HuH-7.5 (cell line): ENCODE measurements at regions not wholly inside any gene's neighbourhood (a gene's known extent, or its start where the extent isn't known, plus 50 kb on each side); places are given as distances from the start of the nearest gene placed in this dataset.

Source experiments
- DNase-seq: peaks from one replicate; pipeline ENCODE4 v3.0.0; 2011; ENCODE audit warnings: low spot score

DNA sequence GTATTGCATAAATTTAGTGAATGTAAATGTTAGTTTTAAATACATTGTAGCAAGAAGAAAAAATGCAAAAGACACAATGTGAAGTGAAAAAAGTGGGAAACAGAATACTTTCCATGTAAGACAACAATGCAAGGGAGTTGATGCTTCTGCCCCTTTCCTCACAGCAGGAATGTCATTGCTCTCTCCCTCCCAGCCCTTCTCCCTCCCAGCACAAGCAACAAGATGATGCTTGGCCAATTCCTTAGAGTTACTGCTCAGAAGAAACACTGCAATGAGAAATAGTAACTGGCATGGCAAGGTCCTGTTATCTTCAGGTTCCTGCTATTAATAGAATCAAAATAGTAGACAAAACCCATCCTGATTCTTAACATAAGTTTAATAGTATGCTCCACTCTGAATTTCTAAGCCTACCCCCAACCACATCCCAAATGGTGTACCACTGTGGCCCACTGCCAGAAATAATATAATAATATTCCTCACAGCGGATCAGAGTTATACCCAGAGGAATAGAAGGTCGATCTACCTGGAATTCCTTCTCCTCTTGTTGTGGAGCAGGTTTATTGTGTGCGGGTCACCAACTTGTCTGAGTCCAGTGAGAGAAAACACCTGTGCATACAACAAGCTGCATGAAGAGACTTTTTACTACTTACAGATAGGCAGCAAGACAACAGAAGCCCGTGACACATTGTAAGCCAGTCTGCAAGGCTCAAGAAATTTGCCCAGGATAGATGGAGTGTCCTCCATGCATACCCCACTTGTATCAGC, 69.8 kb upstream of the SLC7A11 start:
- no peak for DNase-seq

DNA sequence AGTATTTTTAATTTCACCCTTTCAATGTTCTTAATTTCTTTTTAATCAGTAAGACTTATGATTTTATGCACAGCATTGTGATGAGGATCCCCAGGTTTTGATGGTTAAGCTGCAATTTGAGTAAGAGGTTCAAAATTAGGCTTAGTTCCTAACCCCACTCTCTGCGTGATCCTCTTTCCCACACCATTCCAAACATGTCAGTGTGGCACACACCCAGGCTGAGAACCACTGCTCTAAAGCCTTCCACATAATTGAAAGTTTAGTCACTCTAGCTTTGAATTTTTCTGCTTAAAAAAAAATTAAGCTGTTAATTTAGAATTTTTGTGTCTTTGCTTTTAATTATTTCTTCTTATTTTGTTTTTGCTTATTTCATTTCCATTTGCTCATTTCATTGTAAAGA, 68.8 kb upstream of the SLC7A11 start:
- DNase-seq: no peak

DNA sequence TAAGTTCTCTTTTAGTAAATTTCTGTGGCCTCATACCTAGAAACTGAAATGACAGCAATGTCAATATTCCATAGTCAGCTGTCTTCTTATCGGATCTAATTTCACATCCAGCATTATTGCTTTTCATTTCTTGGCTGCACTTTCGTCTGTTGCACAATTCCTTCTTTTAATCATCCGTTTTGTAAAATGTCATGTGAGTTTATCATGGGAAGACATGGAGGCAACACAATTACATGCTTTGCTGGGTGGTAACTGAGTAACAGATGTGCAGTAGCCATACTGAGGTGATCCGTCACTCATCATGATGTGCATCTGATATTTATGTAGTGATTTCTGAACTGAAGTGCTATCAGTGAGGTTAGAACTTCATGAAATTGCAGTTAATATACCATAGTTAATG, 68.3 kb upstream of the SLC7A11 start:
- DNase-seq: no peak

DNA sequence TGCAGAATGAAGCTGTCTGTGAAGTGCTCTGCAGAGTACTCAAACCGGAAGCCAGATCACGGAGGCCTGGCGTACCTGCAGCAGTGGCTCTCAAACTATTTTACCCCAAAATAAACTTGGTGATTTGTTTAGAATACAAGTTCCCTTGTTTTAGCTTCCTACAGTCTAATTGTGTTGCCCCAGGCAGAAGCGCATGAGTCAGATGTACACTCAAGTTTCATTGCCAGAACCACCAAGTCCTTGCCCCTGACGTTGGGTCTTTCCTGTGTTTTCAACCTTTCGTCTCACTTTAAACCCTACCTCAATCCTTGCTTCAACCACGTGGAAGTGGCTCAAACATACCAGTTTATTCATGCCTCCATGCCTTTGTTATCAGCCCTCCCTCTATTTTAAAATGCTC, 66.2 kb upstream of the SLC7A11 start:
- no peak for DNase-seq

DNA sequence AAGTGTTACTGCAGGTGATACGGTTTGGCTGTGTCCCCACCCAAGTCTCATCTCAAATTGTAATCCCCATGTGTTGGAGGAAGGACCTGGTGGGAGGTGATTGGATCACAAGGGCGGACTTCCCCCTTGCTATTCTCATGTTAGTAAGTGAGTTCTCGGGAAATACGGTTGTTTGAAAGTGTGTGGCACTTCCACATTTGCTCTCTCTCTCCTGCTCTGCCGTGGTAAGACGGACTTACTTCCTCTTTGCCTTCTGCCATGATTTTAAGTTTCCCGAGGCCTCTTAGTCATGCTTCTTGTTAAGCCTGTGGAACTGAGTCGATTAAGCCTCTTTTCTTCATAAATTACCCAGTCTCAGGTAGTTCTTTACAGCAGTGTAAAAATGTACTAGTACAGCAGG, 65.2 kb upstream of the SLC7A11 start:
- no peak for DNase-seq

DNA sequence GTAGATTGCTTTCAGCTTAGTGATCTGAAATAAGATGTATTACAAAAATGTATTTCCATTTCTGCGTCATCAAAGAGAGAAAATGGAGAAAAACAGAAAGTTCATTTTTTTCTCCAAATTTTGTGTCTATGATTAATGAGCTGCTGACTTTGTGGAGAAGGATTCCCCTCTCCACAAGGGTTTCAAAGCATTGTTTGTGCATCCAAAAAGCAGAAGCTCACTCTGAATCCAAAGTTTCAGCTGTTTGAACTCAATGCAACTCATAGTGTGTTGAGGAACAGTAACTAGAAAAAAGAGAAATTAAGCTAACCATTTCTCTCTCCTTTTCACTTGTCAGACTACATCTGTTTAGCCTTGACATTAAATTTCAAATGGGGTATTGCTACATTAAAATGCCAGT, 62.9 kb upstream of the SLC7A11 start:
- no peak for DNase-seq

DNA sequence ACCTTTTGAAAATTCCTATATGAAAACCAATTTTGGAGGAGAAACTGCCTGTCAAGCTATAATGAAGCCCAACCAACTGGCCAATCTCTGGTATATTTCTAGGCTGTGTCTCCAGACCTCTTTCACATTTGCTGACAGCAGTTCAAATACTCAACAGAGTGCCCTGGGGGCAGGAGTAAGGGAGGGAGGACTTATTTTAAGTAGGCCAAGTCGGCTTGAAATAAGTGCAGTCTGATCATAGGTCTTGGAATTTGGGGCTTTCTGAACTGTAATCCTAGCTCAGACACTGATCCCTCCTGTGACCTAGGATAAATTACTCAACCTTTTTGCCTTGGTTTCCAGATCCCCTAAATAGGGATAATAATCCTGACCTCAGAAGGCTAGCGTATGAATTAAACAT, 59.4 kb upstream of the SLC7A11 start:
- no peak for DNase-seq

DNA sequence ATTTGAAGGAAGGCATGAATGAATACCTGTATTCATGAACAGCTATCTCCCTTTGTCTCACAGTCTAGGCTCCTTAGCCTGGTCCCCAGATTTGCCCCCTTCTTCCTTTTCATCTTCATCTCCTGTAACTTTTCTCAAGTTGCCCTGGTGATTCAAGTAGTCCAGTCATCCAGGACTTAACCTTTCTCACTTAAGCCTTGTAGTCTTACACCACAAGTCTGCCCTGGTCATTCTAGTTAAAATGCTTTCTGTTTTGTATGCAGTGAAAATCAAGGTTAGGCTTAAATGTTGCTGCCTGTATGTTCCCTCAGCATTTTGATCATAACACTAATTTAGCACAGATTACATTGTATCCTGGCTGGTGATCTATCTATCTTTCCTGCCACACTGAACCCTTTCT, 58.5 kb upstream of the SLC7A11 start:
- DNase-seq: no peak

DNA sequence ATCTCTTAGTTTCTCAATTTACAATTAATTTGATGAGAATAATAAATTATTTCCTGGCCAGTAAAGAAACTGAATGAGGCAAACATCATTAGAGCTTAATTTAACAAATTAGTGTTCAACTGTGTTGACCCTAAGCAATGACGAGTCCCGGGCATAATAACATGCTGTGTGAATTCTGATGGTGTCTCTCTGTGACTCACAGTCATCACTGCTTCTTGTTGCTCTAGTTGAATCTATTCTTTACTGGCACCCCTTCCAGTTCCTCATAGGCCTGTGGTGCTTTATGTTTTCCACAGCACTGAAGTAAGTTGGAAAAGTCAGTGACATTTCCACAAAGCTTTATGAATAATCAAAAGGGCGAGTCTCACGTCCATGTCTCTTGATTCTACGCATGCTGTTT, 57.7 kb upstream of the SLC7A11 start:
- no peak for DNase-seq

DNA sequence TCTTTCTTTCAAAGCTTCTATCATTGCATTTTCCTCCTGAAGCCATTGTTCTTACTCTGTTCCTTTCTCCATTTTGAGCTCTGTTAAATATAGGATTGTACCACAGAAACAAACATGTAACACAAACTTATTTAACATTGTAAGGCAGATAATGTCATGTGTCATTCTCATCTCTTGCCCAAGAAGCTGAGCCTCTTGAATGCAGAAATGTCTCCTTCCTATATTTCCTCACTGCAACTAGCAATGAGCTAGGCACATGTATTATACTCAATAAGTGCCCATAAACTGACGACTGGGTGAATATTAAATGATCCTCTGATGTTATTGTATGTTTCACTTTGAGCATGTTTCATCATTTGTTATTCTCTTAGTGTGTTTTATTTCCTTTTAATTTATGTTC, 56.7 kb upstream of the SLC7A11 start:
- DNase-seq: no peak

DNA sequence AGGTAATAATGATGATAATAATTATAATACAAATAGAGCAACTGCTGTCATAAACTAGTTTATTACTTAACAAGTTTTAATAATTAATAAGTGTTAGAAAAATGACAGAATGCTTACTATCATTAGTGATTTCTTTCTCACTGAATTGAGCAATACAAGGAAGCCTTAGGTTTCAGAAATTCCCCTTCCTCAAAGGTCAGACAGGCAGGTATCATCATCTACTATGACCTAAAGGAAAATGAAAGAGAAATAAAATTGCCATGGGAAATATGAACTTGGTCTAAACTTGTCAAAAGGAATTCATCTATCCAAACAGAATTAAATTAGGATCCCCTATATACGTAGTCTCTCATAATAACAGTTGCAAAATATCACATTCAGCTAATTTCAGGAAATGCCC, 56.3 kb upstream of the SLC7A11 start:
- no peak for DNase-seq

DNA sequence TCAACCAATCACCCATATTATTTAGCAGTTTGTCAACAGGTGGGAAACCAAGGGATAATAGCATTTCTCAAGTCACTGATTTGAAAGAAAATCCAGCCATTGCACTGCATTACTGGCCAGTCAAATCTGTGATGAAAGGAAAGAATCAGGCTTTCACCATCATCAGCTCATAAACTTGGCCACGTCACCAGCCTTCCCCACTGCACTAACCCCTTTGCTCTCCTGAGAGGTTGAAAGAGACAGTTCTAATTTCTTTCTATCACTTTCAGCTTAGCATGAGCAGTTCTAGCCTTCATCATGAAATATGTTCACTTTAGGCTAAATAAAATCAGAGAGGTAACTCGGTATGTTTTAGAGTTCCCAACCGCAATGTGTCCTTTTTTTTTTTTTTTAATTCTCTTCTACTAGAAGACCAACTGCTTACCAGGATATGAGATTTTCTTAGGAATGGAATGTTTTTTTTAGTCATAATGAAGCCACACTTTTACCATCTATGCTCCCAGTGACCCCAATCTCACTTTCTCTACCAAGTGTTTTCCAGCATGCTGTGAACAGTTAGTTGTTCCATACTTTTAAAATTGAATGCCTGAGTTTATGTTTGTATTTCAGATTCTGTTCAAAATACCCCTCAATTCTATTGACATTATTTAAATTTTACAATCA, 55.7 kb upstream of the SLC7A11 start:
- DNase-seq: no peak

DNA sequence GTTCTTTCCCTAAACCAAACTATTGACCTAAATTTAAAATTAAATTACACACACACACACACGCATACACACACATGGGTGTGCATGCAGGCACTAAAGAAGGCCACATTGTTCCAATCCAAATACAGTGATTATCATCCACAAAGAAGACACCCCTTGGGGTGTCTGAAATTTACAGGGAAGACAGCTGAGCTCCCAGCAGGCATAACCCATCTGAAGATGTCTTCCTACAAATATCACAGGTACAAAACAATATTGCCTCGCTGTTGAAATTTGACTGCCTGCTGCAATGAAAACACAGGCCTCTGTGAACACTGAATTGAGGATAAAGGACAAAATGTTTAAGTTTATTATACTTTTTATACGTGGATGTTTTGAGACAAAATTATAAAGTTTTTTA, 50.2 kb upstream of the SLC7A11 start:
- DNase-seq: no peak
